ENCODE measurements at regions not wholly inside any gene's neighbourhood (a gene's known extent, or its start where the extent isn't known, plus 50 kb on each side); places are given as distances from the start of the nearest gene placed in this dataset.
"Not testable (repeated sequence)": the region's sequence is repeated elsewhere in the genome, so short reads cannot be mapped to it uniquely, and the experiment has no call there.

DNA sequence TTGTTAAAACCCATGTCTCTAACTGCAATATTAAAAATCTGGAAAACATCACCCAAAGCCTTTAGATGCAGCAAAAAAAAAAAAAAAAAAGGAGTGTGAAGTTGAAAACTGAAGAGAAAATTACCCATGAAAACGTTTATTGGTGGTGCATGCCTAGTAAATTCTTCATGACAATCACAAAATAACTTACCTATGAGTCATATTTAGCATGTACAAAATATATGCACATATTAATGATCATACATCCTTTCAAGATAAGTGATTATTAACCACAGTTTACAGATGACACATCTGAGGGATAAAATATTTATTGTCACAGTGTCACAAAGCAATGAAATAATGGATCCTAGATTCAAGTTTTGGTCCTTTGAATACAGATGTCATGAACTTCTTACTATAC lies 505.2 kb upstream of the NR5A2 start:
- DNase-seq (ENCODE audit: low read depth): no peak

DNA sequence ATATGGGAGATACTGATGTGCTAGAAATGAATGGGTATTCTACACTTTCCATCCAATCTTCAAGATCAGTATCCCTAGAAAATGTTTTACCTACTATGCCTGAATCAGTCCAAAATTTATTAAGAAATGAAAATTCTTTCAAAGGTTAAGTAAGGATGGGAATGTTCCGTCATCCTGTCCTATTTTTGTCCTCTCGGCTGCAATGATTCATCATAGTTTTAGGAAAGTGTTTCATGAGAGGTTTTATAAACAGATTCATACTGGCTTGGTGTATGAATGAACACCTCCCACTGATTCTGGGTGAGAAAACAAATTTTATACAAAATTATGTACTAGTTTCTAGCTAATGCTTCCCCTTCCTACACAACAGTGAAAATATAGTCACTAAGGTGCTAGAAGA lies 504.6 kb upstream of the NR5A2 start:
- DNase-seq (ENCODE audit: low read depth): no peak

DNA sequence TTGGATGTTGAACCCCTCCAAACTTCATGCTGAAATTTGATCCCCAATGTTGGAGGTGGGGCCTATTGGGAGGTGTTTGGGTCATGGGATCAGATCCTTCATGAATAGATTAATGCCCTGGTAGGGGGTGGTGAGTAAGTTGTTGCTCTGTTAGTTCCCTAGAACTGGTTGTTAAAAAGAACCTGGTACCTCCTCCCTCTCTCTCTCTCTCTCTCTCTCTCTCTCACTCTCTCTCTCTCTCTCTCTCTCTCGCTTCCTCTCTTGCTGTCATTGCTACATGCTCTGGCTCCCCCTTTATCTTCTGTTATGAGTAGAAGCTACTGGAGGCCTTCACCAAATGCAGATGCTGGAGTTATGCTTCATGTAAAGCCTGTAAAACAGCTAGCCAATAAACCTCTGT lies 498.2 kb upstream of the NR5A2 start:
- DNase-seq (ENCODE audit: low read depth): no peak

DNA sequence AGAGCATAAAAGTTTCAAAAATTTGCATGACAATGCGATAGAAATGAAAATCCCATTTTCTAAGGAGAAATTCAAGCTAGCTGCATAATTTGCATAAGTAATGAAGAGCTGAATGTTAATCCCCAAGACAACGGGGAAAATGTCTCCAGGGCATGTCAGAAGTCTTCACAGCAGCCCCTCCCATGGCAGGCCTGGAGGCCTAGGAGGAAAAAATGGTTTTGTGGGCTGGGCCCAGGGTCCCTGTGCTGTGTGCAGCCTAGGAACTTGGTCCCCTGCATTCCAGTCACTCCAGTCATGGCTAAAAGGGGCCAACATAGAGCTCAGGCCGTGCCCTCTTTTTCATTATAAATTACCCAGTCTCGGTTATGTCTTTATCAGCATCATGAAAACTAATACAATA lies 494.1 kb upstream of the NR5A2 start:
- not testable (repeated sequence) for DNase-seq (ENCODE audit: low read depth)

DNA sequence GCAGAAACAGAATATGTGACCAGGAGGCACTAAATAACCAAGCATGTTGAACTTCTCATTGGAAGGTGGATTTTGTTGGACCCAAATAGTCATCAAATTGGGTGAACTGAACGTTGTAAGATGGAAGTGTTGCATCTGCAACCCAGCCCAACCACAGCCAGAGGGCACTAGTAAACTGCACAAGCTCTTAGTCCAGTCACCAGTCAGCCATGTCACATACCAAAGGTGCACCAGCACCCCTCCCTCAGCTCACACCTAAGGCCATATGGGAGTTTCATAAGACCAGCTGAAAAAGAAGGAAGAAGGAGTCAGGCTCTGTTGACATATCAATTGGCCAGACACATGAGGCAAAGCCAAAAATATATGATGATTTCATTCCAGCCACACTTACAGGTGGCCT lies 481.7 kb upstream of the NR5A2 start:
- no peak for DNase-seq (ENCODE audit: low read depth)

DNA sequence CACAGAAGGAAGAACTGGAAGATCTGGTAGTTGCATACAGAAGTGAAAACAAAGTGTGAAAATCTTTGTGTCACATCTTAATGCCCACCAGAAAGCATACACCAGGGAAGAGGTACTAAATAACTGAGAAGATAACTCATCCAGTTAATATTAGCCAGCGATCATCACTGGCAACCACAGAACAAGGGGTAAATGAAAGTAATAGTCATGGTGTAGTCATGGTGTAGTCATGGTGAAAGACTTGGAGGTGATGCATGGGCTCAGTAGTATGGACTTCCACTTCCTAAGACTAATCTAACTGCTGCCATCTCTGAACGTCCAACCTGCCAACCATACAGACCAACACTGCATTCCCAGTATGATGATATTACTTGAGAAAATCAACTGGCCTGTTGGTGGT lies 481.2 kb upstream of the NR5A2 start:
- no peak for DNase-seq (ENCODE audit: low read depth)

DNA sequence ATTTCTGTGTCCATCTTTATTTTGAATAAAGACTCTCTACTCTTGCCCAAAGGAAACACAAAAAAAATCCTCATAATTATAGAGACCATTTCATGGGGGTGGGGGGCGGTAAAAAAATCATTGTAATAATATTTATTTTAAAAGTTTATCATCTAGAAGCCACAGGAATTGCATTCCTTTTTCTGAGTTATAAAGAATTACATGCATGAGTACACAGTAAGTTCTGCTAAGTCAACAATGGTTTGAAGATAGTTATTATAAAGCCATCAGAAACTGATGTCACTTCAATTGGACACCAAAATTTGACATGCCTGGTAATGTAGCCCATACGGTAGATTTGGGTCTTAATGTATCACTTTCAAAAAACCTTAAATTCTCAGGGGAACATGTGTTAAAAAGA lies 478.1 kb upstream of the NR5A2 start:
- DNase-seq (ENCODE audit: low read depth): no peak

DNA sequence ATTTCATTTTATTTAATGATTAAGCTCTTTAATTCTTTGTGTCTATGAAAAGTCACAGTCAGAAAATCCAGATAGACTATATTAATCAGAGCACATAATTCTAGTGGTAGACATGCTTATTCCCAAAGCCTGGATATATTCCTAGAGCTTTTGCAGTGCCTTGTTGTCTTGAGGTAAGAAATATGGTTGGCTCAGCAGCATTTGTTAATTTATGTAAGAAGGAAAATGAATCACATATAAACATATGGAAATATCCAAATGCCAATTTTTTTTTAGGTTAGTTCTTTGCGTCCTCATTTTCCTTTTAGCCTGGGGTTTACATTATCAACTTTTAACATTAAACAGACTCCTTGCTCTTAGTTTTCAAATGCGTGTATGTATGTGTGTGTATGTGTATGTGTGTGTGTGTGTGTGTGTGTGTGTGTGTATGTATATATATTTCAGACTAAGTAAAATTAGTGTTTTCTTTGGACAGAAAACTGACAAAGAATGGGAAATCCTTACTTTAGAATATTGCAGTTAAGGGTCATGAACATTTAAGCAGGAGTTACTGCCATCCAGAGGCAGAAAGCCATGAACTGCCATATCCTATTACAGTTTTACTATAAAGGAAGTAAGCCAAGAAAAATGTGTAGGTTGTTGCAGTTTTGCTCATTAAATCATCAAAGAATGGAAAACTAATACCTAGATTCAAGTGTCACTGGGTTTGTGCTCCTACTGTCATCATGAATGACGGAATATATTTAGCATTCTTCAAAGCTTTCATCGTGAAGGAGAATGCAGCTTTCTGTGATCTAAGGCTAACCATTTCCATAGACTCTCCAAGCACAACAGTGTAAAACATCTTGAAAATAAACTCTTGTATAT lies 477.1 kb upstream of the NR5A2 start:
- DNase-seq (ENCODE audit: low read depth): no peak

DNA sequence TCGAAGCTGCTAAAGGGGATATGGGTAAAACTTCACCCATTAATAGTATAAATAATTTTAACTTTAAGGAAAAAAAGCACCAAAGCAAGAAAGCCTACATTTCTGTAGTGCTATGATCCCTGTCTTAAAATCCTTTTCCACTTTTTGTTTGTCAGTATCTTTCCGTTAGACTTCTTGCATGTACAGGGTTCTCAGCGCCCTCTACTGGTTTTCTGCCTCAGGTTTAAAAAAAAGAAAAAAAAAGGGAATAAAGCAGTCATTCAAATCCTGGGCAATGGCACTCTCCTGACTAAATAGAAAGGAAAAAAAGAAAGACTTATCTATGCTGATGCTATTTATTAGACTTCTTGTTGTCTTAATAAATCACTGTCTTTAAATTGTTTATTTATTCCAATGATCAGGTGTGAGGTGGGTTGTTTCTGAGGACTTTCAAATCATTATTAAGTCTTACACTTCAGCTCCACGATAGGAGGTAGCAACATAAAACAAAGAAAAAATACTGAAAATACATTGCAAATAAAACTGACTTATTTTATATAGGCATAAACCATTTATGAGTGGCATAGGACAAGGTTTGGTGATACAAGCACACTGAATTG lies 475.4 kb upstream of the NR5A2 start:
- DNase-seq (ENCODE audit: low read depth): no peak

DNA sequence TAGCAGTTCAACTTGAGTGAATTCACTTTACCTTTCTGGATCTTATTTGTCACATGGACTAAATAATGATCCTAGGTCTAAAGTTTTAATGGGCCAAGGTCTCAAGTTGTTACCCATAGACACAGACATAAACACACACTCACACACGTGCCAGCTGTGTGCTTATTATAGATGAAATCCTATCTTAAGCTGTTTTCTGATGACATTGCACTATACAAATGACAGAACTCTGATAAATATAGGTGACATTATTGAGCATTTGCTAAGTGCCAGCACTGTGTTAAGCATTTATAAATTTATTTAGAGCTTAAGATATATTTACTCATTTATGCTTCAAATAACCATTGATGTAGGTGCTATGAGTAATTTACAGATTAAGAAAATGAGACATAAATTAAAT lies 474.4 kb upstream of the NR5A2 start:
- no peak for DNase-seq (ENCODE audit: low read depth)

DNA sequence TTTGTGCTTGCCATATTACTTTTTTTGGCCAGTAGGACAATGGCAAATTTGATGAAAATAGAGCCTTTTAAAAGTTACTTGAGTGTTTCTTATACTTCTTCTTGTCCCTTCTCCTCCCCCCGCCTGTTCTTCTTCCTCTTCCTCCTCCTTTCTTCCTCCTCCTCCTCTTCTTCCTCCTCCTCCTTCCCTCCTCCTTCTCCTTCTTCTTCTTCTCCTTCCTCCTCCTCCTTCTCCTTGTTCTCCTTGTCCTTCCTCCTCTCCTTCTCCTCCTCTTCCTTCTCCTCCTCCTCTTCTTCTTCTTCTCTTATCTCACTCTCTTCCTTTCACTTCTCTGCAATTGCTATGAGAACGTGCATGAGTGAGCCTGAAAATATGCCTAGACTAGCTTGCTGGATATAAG lies 466.2 kb upstream of the NR5A2 start:
- DNase-seq (ENCODE audit: low read depth): no peak

DNA sequence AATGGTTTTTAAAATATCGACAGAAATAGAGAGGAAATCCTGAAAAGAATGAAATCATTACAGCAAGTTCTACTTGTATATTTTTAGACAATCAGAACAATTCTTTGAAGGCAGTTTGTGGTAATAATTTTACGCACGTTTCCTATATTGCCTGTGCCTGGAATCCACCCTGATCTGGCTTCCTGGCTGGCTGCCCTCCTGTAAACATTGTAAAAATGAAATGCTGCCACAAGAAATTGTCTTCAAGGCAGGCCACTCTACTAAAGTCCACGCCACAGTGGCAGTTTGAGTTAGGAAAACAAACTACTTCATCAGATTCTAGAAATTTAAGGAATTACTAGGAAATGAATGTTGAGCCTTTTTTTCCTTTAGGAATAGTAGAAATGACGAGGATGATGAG lies 454.5 kb upstream of the NR5A2 start:
- DNase-seq (ENCODE audit: low read depth): no peak

DNA sequence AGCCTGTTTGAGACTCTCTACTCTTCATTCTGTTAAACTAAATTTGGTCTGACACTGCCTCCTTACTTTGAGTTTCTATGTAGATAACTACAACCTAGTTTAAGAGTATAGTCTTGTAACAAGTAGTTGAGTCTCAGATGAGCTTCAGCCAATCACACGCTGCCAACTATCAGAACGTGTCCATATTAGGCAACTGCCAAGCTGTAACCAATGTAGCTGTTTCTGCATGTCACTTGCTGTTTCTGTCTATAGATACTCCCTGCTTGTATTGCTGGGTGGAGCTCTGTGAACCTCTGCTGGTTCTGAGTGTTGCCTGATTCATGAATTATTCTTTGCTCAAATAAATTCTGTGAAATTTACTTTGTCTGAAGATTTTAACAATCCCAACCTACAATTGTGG lies 452.6 kb upstream of the NR5A2 start:
- no peak for DNase-seq (ENCODE audit: low read depth)

DNA sequence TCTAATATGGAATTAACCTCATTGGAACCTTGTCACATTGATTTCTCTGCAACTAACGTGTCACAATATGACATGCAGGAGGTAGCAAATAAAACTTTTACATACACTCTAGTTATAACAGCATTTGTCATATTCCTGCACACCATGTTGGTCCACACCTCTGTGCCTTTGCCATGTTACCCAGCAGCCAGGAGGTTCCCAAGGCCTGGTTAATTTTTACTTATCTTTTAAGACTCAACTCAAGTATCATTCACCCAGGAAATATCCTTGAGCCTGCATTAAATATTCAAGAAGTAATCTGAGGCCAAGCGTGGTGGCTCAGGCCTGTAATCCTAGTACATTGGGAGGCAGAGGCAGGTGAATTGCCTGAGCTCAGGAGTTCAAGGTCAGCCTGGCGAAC lies 447.2 kb upstream of the NR5A2 start:
- no peak for DNase-seq (ENCODE audit: low read depth)

DNA sequence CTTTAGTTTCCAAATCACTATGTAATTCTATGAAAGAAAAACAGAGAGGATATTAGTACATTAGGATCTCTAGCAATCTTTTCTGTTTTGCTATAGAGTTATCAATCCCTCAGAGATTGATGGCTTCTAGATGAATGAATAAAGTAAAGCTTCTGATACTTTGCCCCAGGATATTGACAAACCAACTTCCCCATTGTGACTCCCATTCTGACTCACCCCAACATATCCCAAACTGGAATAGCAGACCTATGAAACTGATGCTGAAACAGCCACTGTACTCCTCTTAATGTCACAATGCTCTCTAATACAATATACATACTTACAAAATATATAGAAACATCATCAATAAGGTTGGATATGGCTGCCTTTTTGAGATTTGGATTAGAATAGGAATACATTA lies 442.1 kb upstream of the NR5A2 start:
- DNase-seq (ENCODE audit: low read depth): no peak

DNA sequence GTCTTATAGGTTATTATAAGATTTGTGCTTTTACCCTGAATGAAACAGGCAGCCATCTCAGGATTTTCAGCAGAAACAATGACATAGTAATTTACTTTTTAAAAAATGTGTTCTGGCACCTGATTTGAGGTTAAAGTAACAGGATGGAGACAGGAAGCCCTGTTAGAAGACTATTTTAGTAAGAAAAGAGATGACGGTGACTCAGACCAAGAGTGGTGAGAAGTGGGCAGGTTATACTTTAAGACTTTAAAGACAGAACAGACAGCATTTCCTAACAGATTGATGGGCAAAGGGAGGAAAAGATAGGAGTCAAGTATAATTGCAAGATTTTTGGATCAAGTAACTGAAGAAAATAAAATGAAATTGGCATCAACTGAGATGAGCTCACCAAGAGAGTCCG lies 436.8 kb upstream of the NR5A2 start:
- DNase-seq (ENCODE audit: low read depth): no peak

DNA sequence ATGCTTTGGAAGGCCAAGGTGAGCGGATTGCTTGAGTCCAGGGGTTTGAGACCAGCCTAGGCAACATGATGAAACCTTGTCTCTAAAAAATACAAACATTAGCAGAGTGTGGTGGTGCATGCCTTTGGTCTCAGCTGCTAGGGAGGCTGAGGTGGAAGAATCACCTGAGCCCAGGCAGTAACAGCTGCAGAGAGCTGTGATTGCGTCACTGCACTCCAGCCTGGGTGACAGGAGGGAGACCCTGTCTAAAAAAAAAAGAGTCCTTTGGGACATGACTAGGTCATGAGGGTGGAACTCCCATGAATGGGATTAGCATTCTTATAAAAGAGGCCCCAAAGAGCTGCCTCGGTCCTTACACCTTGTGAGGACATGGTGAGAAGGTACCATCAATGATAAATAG lies 436.0 kb upstream of the NR5A2 start:
- DNase-seq (ENCODE audit: low read depth): no peak

DNA sequence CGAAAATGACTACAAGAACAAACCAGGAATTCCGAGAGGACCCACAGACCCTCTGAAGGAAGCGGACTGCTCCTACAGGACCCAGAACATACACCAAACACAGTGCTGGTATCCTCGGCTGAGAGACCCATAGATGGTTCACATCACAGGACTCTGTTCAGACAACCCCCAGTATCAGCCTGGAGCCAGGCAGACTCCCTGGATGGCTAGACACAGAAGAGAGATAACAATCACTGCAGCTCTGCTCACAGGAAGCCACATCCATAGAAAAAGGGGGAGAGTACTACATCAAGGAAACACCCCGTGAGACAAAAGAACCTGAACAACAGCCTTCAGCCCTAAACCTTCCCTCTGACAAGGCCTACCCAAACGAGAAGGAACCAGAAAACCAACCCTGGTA lies 434.0 kb upstream of the NR5A2 start:
- DNase-seq (ENCODE audit: low read depth): no peak

DNA sequence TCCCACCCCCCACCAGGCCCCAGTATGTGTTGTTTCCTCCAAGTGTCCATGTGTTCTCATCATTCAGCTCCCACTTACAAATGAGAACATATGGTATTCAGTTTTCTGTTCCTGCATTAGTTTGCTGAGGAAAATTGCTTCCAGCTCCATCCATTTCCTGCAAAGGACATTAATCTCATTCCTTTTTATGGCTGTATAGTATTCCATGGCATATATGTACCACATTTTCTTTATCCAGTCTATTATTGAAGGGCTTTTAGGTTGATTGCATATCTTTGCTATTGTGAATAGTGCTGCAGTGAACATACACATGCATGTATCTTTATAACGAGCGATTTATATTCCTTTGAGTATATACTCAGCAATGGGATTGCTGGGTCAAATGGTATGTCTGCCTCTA lies 431.1 kb upstream of the NR5A2 start:
- not testable (repeated sequence) for DNase-seq (ENCODE audit: low read depth)

DNA sequence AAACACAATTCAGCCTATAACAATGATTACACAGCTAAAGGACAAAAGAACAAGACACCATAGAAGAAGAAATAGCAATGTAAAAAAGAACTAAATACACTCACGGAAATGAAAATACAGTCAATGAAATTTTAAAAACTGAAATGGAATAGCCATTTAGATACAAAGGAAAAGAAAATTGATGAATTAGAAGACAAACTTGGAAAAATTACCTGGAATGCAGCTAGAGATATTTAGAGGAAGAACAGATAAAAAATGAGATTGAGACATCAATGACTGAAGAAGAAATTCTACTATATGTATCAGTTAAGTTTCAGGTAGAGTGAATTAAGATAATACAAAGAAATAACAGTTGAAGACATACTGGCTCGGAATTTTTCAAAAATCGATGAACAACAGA lies 430.4 kb upstream of the NR5A2 start:
- no peak for DNase-seq (ENCODE audit: low read depth)

DNA sequence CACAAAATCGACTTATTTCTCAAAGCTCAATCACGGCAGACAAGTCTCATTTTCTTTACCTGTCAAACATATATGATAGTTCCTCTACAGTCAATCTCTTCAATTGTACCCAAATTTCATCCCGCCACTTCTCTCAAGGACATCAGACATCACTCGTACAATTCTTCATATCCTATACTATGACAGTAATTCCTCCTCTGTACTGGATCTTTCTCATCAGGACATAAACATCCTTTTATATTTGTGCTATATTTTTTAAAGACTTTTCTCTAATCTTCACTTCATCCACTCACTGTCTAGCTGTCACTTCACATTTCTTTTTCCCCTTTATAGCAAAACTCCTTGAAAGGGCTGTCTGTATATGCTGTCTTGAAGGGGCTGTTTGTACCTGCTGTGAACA lies 419.1 kb upstream of the NR5A2 start:
- DNase-seq (ENCODE audit: low read depth): no peak

DNA sequence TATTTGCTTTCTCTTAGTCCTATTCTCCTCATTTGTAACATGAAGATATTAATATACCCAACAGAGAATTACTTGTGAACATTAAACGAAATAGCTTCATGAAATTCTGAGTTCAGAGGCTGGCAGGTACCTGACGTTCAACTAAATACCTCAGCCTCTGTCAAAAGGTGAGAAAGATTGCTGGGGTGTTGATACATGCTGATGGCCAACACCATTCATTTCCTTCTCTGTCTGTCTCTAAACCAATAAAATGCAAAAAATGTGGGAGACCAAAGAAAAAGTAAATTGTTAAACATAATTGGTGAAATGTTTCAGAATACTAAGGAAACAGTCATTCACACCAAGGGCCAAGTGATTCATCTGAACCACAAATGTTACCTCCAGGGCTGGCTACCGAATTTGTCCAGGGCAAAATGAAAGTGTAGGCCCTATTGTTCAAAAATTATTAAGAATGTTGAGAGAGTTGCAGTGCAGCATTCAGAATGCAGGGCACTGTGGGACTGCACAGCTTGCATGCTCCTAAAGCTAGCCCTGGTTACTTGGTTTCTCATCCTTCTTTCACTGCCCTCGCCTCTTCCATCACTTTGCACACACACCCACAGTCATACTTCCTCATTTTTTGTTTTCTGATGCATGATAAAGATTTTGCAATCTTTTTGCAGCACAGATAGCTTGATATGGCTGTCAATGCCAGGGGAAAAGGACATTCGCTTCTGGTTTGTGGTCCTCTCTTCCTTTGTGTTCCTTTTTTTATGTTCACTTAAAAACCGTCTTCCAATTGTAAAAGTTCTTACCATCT lies 414.3 kb upstream of the NR5A2 start:
- DNase-seq (ENCODE audit: low read depth): no peak

DNA sequence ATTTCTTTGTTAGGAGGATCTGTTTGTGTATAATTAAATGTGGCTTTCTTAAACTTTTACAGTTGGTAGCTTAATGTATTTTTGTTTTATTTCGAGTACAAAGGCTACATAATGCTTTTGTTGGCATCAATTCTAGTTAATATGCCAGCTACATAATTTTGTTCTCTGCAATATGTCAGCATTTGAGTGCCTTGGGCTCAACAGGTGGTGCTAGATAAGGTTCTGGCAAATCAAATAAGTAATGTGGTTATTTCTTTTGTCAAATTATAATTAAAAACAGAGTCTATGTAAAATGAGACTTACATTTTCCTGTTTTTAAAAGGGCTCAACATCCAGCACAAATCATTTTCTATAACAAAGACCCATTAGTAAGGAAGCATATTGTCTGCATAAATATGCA lies 410.6 kb upstream of the NR5A2 start:
- no peak for DNase-seq (ENCODE audit: low read depth)
